NCI-H187 (cell line): ENCODE measurements at regions not wholly inside any gene's neighbourhood (a gene's known extent, or its start where the extent isn't known, plus 50 kb on each side); places are given as distances from the start of the nearest gene placed in this dataset.
"Not testable (repeated sequence)": the region's sequence is repeated elsewhere in the genome, so short reads cannot be mapped to it uniquely, and the experiment has no call there.

Experiments
- DNase-seq, 2 experiments: peaks; one replicate each; lab custom pipeline; 2025; lab: John Stamatoyannopoulos, UW

DNA sequence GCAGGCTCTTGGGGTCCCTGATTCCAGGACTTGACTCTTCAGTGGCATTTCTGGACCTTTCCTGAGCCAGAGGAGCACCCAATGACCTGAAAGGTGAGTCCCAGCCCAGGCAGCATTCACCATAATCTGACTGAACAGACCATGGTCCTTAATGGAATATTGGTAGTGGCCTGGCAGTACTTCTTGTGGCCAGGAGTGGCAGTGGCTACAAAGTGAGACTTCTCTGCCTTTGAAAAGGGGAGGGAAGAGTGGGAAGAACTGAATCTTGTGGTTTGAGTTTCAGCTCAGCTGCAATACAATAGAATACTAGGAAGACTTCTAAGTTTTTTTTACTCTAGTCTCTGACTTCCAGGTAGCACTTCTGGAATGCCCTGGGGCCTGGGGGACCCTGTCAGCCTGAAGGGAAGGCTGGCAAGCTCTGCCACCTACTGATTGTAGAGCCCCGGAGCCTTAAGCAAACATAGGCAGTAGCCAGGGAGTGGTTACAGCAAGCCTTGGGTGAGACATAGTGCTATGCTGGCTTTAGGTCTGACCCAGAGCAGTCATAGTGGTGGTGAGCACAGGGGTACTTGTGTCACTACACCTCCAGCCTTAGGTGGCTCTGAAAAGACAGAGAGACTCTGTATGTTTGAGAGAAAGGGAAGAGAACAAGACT, 674.2 kb upstream of the MANEA start:
- DNase-seq = no peak

DNA sequence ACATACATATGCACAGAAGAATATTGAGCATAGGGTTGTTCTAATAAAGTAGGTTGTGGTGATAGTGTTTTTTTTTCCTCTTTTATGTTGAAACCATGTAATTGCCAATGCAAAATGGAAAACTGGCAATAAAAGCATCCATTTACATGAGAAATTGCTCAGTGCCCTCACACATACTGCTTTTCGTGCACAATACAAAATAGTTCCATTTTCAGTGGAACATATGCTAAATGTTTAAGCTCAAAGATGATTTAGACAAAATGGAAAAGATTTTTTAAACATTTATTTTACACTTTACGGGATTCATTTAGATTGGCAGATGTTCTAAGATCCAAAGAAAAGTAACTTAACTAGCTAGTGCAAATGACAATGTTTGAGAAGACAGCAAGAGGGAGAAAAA, 678.1 kb upstream of the MANEA start:
- no peak for DNase-seq

DNA sequence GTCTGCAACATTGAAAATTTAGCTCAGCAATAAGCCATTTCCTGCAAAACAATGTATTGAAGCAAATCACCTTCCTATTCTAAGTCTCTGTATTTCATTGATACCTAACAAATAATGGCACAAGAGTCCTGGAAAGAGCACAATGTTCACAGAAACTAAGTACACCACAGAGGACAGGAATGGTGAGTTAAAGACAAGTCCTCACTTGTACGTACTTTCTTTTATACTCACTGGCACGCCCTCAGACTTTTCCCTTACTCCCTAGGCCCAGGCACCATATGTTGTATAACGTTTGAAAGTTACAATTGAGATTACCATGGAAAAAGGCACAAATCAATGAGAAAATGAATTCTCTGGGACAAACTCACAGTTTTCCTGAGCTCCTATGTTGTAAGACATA, 683.0 kb upstream of the MANEA start:
- no peak for DNase-seq

DNA sequence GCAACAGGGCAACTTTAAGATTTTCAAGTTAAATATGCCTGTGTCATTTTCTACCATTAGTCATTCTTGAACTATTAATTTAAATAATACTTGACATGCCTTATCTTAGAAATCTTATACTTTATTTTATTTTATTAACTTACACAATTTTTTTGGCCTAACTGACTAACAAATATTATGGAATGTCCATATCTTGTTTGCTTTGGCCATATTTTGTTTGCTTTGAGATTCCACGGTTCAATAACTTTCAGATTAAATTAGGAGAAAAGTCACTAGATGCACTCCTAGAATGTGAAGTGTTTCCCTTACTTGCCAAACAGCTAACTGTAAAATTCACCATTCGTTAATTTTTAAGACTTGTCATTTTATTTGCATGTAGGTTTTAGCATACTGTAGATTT, 684.0 kb upstream of the MANEA start:
- DNase-seq = no peak

DNA sequence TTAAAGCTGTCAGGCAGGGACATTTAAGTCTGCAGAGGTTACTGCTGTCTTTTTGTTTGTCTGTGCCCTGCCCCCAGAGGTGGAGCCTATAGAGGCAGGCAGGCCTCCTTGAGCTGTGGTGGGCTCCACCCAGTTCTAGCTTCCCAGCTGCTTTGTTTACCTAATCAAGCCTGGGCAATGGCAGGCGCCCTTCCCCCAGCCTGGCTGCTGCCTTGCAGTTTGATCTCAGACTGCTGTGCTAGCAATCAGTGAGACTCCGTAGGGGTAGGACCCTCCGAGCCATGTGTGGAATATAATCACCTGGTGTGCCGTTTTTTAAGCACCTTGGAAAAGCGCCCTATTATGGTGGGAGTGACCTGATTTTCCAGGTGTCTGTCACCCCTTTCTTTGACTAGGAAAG, 703.5 kb upstream of the MANEA start:
- DNase-seq = not testable (repeated sequence)

DNA sequence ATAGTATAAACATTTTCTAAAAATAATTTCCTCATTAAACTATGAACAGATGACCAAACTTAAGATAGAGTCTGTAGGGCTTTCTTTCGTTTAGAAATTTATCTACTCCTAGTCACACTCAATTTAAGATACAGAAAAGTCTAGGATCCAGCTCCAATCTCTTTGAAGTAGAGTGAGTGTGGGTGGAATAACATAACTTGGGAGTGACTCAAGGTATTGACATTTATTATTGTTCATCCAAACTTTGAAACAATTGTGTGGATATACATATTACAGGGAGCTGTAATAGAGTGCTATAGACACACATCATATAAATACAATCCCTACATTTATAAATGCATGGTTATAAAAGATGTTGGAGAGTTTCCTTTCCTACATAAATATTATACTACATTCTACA, 715.2 kb upstream of the MANEA start:
- DNase-seq = no peak

DNA sequence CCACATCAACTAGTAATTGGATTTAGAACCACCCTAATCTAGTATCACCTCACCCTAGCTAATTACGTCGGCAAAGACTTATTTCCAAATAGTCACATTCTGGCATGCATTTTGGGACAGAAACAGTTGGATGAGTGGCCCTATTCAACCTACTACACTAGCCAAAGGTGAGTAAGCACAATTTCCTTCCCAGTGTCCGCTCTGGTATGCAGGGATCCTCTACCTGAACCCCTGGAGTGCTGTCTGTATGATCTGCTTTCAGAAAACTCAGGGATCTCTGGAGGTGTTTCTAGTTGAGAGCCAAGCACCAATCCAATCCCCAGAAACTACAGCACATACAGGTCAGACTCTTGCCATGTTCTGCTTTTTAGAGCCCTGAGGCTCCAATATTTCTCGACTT, 717.4 kb upstream of the MANEA start:
- DNase-seq = no peak

DNA sequence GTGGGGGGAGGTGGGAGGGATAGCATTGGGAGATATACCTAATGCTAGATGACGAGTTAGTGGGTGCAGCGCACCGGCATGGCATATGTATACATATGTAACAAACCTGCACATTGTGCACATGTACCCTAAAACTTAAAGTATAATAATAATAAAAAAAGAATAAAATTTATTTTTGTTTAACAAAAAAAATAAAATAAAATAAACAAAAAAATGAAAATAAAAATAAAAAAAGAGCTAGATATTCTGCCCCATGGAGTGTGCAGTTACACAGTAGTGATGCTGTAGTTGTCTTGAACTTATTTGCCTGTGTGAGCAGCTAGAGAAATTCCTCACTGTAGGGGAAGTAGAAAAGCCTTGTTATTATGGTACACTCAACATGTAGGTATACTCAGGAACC, 720.3 kb upstream of the MANEA start:
- not testable (repeated sequence) for DNase-seq

DNA sequence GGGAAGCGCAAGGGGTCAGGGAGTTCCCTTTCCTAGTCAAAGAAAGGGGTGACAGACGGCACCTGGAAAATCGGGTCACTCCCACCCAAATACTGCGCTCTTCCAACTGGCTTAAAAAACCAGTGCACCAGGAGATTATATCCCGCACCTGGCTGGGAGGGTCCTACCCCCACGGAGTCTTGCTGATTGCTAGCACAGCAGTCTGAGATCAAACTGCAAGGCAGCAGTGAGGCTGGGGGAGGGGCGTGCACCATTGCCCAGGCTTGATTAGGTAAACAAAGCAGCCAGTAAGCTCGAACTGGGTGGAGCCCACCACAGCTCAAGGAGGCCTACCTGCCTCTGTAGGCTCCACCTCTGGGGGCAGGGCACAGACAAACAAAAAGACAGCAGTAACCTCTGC, 726.0 kb upstream of the MANEA start:
- DNase-seq = not testable (repeated sequence)

DNA sequence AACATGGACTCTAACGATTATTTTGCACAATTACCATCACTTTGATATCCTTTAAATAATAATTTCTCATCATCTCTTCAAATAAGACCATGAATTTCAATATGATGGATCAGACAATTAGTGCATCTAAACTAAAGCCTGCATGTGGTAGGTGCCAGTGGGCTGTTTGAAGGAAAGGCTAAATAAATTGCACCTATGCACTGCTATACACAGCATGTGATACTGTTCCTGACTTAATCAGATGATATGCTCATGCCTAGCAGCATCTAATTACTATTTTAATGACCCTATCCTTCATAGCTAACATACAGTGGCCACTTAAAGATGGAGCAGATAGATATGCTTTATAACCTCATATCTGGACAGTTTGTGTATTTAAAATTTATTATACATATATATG, 731.6 kb upstream of the MANEA start:
- no peak for DNase-seq

DNA sequence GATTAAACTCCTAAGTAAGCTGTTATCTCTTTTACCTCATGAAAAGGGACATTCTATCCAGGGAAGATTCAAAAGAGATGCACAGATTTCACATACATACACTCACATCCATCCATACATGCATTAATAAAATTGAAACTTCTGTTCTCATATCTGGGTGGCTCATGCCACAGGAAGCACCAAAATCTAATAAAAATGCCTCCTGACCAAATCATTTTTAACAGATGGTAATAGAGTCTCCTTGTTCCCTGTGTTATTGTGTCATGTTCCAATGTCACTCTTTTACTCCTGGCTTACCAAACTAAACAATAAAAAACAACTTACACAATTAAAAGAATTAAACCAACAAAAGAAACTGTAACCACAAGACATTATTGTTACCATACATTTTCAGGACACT, 742.1 kb upstream of the MANEA start:
- DNase-seq = no peak

DNA sequence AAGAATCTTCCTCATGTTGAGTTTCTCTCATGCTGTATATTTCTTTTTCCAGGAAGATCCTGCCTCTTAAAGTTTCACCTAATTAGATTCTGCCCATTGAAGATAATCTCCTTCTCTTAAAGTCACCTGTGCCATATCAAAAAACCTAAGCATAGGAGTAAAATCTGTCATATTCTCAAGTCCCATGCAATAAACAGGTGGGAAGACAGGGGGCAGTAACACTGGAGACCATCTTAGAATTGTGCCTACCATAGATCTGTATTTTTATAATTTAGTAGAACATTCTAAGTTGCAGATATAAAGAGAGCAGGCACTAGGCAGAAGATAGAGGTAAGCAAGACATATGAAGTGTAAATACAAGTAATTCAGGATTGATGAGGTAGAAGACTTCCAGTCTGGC, 763.5 kb upstream of the MANEA start:
- DNase-seq = no peak

DNA sequence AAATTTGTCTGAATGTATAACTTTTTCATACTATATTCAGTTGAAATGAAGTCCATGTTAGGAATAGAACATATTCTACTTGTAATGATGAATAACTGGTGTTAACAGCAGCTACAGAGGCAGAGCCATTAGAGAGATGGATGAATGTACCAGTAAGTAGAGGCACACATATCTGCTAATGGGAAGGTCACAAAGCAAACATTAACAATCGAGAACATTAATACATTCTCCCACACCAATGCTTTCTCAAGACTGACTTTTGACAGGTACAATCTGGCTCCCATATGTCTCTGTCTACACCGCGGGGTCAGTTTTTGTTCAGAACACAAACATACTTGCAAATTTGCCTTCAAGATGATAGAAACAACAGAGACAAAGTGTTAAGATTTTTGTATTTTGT, 776.0 kb upstream of the MANEA start:
- no peak for DNase-seq

DNA sequence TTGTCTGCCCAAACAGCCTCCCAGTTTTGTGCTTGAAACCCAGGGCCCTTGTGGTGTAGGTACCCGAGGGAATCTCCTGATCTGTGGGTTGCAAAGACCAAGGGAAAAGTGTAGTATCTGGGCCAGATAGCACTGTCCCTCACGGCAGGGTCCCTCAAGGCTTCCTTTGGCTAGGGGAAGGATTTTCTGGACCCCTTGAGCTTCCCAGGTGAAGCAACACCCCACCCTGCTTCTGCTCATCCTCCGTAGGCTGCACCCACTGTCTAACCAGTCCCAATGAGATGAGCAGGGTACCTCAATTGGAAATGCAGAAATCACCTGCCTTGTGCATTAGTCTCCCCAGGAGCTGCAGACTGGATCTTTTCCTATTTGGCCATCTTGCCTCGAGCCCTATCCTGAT, 791.8 kb upstream of the MANEA start:
- no peak for DNase-seq

DNA sequence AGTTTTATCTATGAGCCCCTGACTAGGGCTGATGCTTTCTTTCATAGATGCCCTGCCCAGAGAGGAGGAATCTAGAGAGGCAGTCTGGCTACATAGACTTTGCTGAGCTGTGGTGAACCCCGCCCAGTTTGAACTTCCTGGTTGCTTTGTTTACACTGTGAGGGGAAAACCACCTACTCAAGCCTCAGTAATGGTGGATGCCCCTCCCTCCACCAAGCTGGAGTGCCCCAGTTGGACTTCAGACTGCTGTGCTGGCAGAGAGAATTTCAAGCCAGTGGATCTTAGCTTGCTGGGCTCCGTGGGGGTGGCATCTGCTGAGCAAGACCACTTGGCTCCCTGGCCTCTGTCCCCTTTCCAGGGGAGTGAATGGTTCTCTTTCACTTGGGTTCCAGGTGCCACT, 792.3 kb upstream of the MANEA start:
- DNase-seq = peak in 1 of 2 experiments; percentile 4

DNA sequence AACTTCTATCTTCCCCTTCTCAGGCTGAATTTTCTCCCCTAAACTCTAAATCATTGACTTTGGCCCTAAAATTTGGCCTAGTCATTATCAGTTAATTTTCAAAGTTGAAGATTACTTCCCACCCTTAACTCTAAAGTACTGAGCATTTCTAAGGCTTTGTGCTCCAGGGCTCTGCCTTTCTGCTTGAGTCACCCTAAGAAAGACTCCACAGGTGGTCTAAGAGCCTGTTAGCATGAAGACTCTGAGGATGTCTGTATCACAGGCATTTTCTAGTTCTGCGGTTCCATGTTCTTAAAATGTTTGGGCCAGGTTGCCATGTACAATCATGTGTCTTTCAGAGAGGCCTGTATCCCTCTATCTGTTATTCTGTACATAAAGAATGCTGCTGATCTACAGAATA, 808.1 kb upstream of the MANEA start:
- DNase-seq = no peak

DNA sequence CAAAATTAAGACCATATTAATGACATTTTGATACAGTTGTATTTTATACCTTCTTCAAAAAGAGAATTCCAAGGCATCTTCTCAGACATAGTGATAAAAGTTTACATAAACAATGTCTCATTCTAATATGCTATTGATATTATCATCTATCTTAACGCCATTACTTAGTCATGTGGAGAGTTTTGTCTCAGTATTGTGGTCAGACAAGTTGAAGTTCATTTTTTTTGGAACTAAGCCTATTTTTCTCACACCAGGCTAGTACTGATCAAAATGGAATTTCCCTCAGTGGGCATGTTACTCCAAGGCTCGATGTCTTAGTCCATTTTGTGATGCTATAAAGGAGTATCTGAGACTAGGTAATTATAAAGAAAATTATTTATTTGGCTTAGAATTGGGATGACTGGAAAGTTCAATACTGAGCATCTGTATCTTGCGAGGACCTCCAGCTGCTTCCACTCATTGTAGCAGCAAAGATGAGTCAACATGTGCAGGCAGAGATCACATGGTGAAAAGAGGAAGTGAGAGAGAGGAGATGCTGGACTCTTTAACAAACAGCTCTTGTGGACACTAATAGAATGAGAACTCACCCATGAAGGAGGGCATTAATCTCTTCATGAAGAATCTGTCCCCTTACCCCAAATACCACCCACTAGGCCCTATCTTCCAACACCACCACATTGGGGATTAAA, 825.5 kb upstream of the MANEA start:
- no peak for DNase-seq

DNA sequence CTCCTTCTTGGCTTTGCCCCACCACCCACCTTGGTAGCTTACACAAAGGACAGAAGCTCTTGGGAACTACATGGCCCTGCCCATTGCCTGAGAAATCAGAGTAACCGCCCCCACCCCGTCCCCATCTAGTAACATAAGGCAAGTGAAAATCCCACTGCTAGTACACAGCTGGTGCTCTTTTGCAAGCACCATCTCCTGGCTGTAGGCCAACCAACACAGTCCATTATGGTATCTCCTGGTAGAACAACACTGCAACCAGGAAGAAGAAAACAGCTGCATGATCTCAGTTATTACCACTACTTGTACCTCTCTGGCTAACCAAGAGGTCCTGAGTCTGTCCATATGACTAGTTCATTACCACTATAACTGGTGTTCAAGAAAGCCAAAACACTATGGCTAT, 841.1 kb upstream of the MANEA start:
- no peak for DNase-seq

DNA sequence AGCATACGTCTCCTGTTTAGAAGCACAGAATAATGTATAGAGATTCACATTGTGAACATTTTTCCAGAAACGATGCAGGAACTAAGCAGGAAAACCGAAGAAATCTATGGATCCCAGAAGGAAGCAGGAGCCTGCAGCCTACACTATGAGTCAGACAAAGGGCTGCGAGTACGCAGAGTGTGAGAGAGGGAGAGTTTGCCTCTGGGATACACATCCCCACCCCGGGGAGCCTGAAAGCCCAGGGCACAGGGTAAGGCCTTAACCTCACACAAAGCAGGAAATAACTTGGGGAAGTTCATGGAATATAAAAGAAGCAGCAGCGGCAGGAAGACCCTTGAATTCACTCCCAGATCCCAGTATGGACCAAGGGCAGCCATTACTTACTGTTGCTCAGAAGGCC, 842.1 kb upstream of the MANEA start:
- DNase-seq = no peak

DNA sequence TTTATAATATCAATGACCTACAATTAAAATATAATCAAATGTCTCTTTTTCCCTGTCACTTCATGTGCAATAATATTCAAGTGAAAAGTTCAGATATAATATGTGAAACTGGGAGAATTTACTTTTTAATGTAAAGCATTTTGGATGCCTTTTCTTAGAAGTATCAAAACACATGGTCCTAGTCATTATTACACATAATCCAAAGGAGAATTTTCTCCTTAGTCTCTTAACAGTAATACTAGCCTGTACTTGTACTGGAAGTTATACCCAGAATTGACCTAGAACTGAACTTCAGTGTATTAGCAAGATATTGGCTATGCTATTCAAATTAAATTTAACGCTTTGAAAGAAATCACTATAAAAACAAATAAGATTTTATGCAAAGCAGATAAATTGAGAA, 842.6 kb upstream of the MANEA start:
- DNase-seq = no peak

DNA sequence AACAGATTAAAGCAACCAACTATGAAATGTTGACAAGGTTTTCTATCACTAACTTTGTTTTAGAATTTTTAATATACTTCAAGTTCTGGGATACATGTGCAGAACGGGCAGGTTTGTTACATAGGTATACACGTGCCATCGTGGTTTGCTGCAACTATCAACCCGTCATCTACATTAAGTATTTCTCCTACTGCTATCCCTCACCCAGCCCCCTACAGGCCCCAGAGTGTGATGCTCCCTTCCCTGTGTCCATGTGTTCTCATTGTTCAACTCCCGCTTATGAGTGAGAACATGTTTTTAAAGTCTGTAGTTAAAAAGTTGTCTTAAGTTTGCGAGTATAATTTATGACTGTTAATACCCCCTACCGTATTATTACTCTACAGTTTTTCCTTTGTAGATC, 844.3 kb upstream of the MANEA start:
- DNase-seq = no peak

DNA sequence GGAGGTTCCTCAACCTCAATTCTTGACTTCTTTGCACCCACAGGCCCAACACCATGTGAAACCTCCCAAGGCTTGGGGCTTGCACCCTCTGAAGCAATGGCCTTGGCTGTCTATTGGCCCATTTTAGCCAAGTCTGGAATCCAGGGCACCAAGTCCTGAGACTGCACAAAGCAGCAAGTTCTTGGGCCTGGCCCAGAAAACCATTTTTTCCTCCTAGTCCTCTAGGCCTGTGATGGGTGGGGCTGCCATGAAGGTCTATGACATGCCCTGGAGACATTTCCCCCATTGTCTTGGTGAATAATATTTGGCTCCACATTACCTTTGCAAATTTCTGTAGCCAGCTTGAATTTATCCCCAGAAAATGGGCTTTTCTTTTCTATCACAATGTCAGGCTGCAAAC, 849.6 kb upstream of the MANEA start:
- DNase-seq = no peak

DNA sequence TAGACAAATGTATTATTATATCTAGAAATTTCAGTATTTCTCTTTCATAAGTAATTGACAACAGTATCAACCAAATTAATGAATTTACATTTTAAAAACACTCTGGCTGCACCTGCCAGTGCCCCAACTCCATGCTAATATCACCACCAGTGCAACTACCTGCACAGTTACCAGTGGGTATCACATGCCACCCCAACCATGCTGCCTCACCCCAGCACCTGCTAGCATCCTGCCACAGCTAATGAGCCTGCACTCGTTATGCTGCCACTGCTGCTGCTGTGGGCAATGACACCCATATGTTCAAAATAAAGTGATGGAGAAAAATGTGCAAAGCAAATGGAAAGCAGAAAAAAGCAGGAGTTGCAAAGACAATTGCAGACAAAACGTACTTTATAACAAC, 855.9 kb upstream of the MANEA start:
- no peak for DNase-seq

DNA sequence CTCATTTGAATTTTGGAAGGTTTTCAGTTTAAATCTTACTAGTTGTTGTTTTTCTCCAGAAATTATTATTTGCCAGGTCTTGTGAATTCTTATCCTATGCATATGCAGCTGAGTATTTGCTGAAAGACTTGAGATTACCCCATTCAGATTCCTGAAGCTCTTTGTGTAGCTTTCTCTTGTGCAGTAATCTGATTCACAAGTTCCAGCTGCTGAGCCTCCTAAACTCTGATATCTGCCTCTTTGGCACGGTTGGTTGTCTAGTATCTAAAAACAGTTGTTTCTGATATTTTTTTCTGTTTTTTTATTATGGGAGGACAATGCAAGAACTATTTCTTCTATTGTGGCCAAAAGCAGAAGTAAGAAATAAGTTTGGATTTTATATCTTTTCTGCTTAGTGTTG, 863.9 kb upstream of the MANEA start:
- no peak for DNase-seq
